K562 (cell line): ENCODE measurements at regions not wholly inside any gene's neighbourhood (a gene's known extent, or its start where the extent isn't known, plus 50 kb on each side); places are given as distances from the start of the nearest gene placed in this dataset.

Experiments used
- CBFA2T3 ChIP-seq: fragments of 450-650 bp; IDR thresholded peaks from 2 replicates; pipeline ENCODE4 v1.6.1; 2017
- CEBPG ChIP-seq, 3 experiments: fragments of 200-800 bp in 1 of 3; sonication (Bioruptor generic) in 1 of 3; sonication (generic) in 1 of 3; formaldehyde crosslinking in 1 of 3; IDR thresholded peaks in 2 of 3; conservative IDR thresholded peaks in 1 of 3; 2 replicates each; pipeline versions ENCODE4 v1.6.1 to v1.8.0; 2016 to 2022; ENCODE audit warnings: missing compliant biosample characterization in 2 of 3, missing genetic modification characterization in 2 of 3, mild to moderate bottlenecking in 1 of 3, missing genetic modification reagents in 1 of 3
- EGR1 ChIP-seq: fragments of 450-650 bp; conservative IDR thresholded peaks from 2 replicates; pipeline ENCODE4 v1.6.1; 2017; ENCODE audit warnings: mild to moderate bottlenecking
- ETV1 ChIP-seq: fragments of 450-650 bp; conservative IDR thresholded peaks from 2 replicates; pipeline ENCODE4 v1.6.1; 2016; ENCODE audit warnings: missing genetic modification characterization, control low read depth, low read depth, missing compliant biosample characterization
- FOSL1 ChIP-seq: fragments of 200-800 bp; sonication (Bioruptor generic); conservative IDR thresholded peaks from 2 replicates; pipeline ENCODE4 v1.6.1; 2016; ENCODE audit warnings: missing genetic modification characterization, missing compliant biosample characterization
- HDAC2 ChIP-seq: fragments of 450-650 bp; IDR thresholded peaks from 2 replicates; pipeline ENCODE4 v1.6.1; 2016; ENCODE audit warnings: mild to moderate bottlenecking
- ILF3 ChIP-seq: fragments of 450-650 bp; IDR thresholded peaks from 2 replicates; pipeline ENCODE4 v1.6.1; 2018; ENCODE audit warnings: antibody characterized with exemption, mild to moderate bottlenecking, moderate library complexity, borderline replicate concordance
- MBD1 ChIP-seq: fragments of 250-450 bp; sonication (Bioruptor Pico); IDR thresholded peaks from 2 replicates; pipeline ENCODE4 v1.8.0; 2022; ENCODE audit warnings: inconsistent platforms
- MTA1 ChIP-seq: fragments of 450-650 bp; IDR thresholded peaks from 2 replicates; pipeline ENCODE4 v1.6.1; 2017; ENCODE audit warnings: borderline replicate concordance
- MXI1 ChIP-seq: IDR thresholded peaks from 2 replicates; pipeline ENCODE4 v1.6.1; 2011; ENCODE audit warnings: low read depth, mild to moderate bottlenecking, improper control_type of control experiment, low read length
- MYBL2 ChIP-seq, 2 experiments: fragments of 450-650 bp in 1 of 2; sonication (generic) in 1 of 2; formaldehyde crosslinking in 1 of 2; IDR thresholded peaks; 2 replicates each; pipeline versions ENCODE4 v1.6.1 to v1.8.1; 2017 to 2022; ENCODE audit warnings: borderline replicate concordance in 1 of 2, inconsistent platforms in 1 of 2, low read depth in 1 of 2, mild to moderate bottlenecking in 1 of 2, missing genetic modification reagents in 1 of 2, moderate library complexity in 1 of 2
- RAD21 ChIP-seq, 2 experiments: fragments of 250-450 bp in 1 of 2; fragments of 450-650 bp in 1 of 2; sonication (Bioruptor Pico) in 1 of 2; formaldehyde crosslinking in 1 of 2; IDR thresholded peaks in 1 of 2; conservative IDR thresholded peaks in 1 of 2; 2 replicates each; pipeline versions ENCODE4 v1.4.0 to v1.8.0; 2020 to 2022; ENCODE audit warnings: mild to moderate bottlenecking in 2 of 2, moderate library complexity in 1 of 2
- RNF219 ChIP-seq: fragments of 250-450 bp; sonication (Bioruptor Pico); IDR thresholded peaks from 2 replicates; pipeline ENCODE4 v1.5.0; 2022; ENCODE audit warnings: mild to moderate bottlenecking
- ZKSCAN3 ChIP-seq: fragments of 250-450 bp; sonication (Bioruptor Pico); IDR thresholded peaks from 2 replicates; pipeline ENCODE4 v1.4.0; 2020
- ZNF280B ChIP-seq: fragments of 250-450 bp; sonication (Bioruptor Pico); IDR thresholded peaks from 2 replicates; pipeline ENCODE4 v1.5.1; 2021; ENCODE audit warnings: mild to moderate bottlenecking
- ZNF511 ChIP-seq: sonication (generic); formaldehyde crosslinking; IDR thresholded peaks from 2 replicates; pipeline ENCODE4 v1.8.0; 2022; ENCODE audit warnings: mild to moderate bottlenecking, missing genetic modification reagents

GRCh38 chr5:91311697-91312501 is 71.2 kb downstream of the ARRDC3 start (continued):
- TF ChIP-seq MYBL2 (IDR thresholded peaks at IDR 0.05; ENCODE audit: low read depth), result no peak
- no peak for TF ChIP-seq MYBL2 (CRISPR knock-in tag; IDR thresholded peaks at IDR 0.05; ENCODE audit: borderline replicate concordance)
- TF ChIP-seq MTA1, result no peak
- TF ChIP-seq ZNF511, result no peak
- TF ChIP-seq CBFA2T3, result peak; percentile 32; the same call in 1 of the 2 replicates
- peak; percentile 58; the same call in 1 of the 2 replicates for TF ChIP-seq ETV1 (tag)
- 0 out of 2 replicates have a peak, but pooled peaks have one; percentile 60 for TF ChIP-seq HDAC2
- no peak for TF ChIP-seq CEBPG (CRISPR knock-in tag; IDR thresholded peaks at IDR 0.05)
- no peak for TF ChIP-seq CEBPG (tag; conservative IDR thresholded peaks at IDR 0.05 in 1 of 2, IDR thresholded peaks at IDR 0.05 in 1 of 2)
- TF ChIP-seq MBD1 (CRISPR knock-in tag), result no peak
- peak in 1 of 2 experiments; percentile 22; a peak in 1 of 4 replicates for TF ChIP-seq RAD21 (CRISPR knock-in tag; conservative IDR thresholded peaks at IDR 0.05 in 1 of 2, IDR thresholded peaks at IDR 0.05 in 1 of 2)
- peak; percentile 34 for TF ChIP-seq EGR1
- no peak for TF ChIP-seq MXI1
- TF ChIP-seq ZNF280B (CRISPR knock-in tag), result no peak
- TF ChIP-seq RNF219 (CRISPR knock-in tag), result no peak
- peak; percentile 89 for TF ChIP-seq FOSL1 (tag)
- TF ChIP-seq ILF3, result no peak
- 0 out of 2 replicates have a peak, but pooled peaks have one; percentile 5 for TF ChIP-seq ZKSCAN3
